C4-2B (cell line): ENCODE measurements at regions not wholly inside any gene's neighbourhood (a gene's known extent, or its start where the extent isn't known, plus 50 kb on each side); places are given as distances from the start of the nearest gene placed in this dataset.

Experiments used
- CTCF ChIP-seq: fragments of 450-650 bp; conservative IDR thresholded peaks from 2 replicates; pipeline ENCODE4 v1.5.1; 2017; ENCODE audit warnings: mild to moderate bottlenecking
- ZFX ChIP-seq: fragments of 450-650 bp; IDR thresholded peaks from 2 replicates; pipeline ENCODE4 v1.6.1; 2017

GRCh38 chr7:85565276-85565675 lies 378.4 kb upstream of the SEMA3D start:
- TF ChIP-seq CTCF (no peak), ZFX (no peak)
